ENCODE measurements at regions not wholly inside any gene's neighbourhood (a gene's known extent, or its start where the extent isn't known, plus 50 kb on each side); places are given as distances from the start of the nearest gene placed in this dataset.

DNA sequence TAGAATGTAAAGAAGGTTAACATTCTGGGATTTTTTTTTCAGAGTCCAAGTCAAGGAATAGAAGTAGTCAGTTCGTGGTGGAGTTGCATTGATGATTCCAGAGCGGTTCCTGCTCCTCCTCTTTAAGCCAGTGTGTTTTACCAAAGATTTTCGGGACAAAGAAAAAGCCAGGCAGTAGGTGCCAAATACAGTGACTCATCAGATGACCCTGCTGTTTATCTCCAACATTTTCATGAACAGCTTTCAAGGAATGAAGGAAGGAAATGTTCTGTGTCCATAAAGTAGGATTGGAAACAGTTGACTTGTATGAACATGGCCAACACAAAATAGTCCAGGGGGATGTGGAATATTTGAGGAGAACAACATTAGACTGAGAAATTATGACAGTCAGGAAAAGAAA lies 142.4 kb upstream of the TMC3 start:
- TF ChIP-seq, protein P1, sequence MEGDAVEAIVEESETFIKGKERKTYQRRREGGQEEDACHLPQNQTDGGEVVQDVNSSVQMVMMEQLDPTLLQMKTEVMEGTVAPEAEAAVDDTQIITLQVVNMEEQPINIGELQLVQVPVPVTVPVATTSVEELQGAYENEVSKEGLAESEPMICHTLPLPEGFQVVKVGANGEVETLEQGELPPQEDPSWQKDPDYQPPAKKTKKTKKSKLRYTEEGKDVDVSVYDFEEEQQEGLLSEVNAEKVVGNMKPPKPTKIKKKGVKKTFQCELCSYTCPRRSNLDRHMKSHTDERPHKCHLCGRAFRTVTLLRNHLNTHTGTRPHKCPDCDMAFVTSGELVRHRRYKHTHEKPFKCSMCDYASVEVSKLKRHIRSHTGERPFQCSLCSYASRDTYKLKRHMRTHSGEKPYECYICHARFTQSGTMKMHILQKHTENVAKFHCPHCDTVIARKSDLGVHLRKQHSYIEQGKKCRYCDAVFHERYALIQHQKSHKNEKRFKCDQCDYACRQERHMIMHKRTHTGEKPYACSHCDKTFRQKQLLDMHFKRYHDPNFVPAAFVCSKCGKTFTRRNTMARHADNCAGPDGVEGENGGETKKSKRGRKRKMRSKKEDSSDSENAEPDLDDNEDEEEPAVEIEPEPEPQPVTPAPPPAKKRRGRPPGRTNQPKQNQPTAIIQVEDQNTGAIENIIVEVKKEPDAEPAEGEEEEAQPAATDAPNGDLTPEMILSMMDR (IDR thresholded peaks at IDR 0.05) = no peak
- TF ChIP-seq EP300 (IDR thresholded peaks at IDR 0.05) = no peak
- no peak for TF ChIP-seq CHD2 (IDR thresholded peaks at IDR 0.05; ENCODE audit: low read length, partially characterized antibody)
- TF ChIP-seq JUN (IDR thresholded peaks at IDR 0.05) = no peak
- TF ChIP-seq, protein P2, sequence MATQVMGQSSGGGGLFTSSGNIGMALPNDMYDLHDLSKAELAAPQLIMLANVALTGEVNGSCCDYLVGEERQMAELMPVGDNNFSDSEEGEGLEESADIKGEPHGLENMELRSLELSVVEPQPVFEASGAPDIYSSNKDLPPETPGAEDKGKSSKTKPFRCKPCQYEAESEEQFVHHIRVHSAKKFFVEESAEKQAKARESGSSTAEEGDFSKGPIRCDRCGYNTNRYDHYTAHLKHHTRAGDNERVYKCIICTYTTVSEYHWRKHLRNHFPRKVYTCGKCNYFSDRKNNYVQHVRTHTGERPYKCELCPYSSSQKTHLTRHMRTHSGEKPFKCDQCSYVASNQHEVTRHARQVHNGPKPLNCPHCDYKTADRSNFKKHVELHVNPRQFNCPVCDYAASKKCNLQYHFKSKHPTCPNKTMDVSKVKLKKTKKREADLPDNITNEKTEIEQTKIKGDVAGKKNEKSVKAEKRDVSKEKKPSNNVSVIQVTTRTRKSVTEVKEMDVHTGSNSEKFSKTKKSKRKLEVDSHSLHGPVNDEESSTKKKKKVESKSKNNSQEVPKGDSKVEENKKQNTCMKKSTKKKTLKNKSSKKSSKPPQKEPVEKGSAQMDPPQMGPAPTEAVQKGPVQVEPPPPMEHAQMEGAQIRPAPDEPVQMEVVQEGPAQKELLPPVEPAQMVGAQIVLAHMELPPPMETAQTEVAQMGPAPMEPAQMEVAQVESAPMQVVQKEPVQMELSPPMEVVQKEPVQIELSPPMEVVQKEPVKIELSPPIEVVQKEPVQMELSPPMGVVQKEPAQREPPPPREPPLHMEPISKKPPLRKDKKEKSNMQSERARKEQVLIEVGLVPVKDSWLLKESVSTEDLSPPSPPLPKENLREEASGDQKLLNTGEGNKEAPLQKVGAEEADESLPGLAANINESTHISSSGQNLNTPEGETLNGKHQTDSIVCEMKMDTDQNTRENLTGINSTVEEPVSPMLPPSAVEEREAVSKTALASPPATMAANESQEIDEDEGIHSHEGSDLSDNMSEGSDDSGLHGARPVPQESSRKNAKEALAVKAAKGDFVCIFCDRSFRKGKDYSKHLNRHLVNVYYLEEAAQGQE (IDR thresholded peaks at IDR 0.05) = no peak

Data from A549 (cell line).